BJ (cell line): ENCODE measurements at regions not wholly inside any gene's neighbourhood (a gene's known extent, or its start where the extent isn't known, plus 50 kb on each side); places are given as distances from the start of the nearest gene placed in this dataset.

Experiments
- CTCF ChIA-PET: fragments of 350-600 bp; formaldehyde crosslinking; extraction: SDS; loops from one replicate; lab custom pipeline; 2021; ENCODE audit warnings: antibody characterized with exemption, inconsistent platforms; lab: Yijun Ruan, JAX
- POLR2A ChIA-PET: fragments of 300-600 bp; sonication (Branson Sonifier 250); formaldehyde crosslinking; extraction: SDS; loops from one replicate; lab custom pipeline; 2021; ENCODE audit warnings: antibody characterized with exemption; lab: Charles Lee
- DNase-seq: peaks from one replicate; pipeline ENCODE4 v3.0.0-alpha.2; 2011; ENCODE audit warnings: low read depth
- H3K27me3 ChIP-seq: 2 replicates; pipeline ENCODE4 v1.6.0; 2011; ENCODE audit warnings: low read length; ENCODE audit not compliant: control insufficient read depth, insufficient read depth
- H3K36me3 ChIP-seq: 2 replicates; pipeline ENCODE4 v1.5.1; 2011; ENCODE audit warnings: low read length; ENCODE audit not compliant: control insufficient read depth, insufficient read depth
- H3K4me3 ChIP-seq: 2 replicates; pipeline ENCODE4 v1.5.1; 2011; ENCODE audit warnings: low read depth, mild to moderate bottlenecking, control low read depth, low read length
- TF ChIP-seq, protein P1 (sequence below): IDR thresholded peaks from 2 replicates; pipeline ENCODE4 v1.5.1; 2011; ENCODE audit warnings: low read depth, mild to moderate bottlenecking, control low read depth, inconsistent platforms, low read length, moderate library complexity; ENCODE audit not compliant: insufficient read depth

DNA sequence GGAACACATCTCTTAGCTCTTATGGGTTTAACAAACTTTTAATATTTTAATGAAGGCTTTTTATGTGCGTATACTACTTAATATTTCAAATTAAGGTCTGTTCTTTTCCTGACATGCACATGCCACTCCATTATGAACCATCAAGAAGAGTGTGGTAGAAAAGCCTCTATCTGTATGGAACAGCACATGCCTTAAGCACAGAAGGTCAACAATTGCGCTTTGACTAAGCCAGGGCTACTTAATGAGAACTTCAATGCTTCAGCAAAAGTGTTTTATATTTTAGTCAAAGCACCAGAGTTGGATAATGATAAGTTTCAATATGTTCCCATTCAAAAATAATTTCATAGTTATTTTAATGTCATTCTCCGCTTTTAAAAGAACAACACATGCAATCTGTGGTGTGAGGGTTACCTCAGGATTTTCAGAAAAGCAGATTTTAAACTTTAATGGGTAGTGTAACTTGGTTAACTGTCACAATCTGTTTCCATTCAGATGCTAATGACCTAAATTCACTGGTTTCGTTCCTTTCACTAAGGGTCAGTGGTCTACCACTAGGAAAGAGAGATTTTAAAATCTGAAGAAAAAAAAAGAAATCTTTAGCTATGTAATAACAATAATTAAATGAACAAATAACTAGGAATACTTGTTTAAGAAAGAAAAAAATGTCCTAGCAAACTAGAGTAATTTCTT, 193.4 kb upstream of the NOVA1 start:
- no peaks in the 10 kb centered on the region for H3K36me3 ChIP-seq
- H3K4me3 ChIP-seq, result no peak overlapping the region
- no peaks in the 10 kb centered on the region for H3K27me3 ChIP-seq
- POLR2A ChIA-PET, result no interaction called here
- TF ChIP-seq, protein P1, sequence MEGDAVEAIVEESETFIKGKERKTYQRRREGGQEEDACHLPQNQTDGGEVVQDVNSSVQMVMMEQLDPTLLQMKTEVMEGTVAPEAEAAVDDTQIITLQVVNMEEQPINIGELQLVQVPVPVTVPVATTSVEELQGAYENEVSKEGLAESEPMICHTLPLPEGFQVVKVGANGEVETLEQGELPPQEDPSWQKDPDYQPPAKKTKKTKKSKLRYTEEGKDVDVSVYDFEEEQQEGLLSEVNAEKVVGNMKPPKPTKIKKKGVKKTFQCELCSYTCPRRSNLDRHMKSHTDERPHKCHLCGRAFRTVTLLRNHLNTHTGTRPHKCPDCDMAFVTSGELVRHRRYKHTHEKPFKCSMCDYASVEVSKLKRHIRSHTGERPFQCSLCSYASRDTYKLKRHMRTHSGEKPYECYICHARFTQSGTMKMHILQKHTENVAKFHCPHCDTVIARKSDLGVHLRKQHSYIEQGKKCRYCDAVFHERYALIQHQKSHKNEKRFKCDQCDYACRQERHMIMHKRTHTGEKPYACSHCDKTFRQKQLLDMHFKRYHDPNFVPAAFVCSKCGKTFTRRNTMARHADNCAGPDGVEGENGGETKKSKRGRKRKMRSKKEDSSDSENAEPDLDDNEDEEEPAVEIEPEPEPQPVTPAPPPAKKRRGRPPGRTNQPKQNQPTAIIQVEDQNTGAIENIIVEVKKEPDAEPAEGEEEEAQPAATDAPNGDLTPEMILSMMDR, result no peak
- DNase-seq, result no peak
- CTCF ChIA-PET, result no interaction called here

DNA sequence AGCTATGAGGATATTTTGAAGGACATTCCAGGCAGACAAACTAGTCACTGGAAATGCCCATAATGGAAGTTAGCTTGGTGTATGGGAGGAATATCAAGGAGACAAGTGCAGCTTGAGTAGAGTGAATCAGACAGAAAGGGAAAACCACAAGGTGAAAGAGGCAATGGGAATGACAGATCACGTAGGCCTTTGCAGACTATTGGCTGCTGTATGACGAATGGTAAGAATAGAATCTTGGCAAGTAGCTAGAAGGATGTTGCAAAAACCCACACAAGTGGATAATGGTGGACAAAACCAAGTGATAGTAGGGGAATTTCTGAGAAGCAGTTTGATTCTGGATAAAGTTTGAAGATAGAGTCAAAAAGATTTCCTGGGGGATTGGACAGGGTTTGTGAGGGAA, 196.9 kb upstream of the NOVA1 start:
- ChIA-PET CTCF (no interaction called here), POLR2A (no interaction called here)
- no peak overlapping the region for H3K4me3 ChIP-seq
- no peaks in the 10 kb centered on the region for H3K36me3 ChIP-seq
- DNase-seq, result no peak
- H3K27me3 ChIP-seq, result no peaks in the 10 kb centered on the region
- TF ChIP-seq, protein P1, result no peak

DNA sequence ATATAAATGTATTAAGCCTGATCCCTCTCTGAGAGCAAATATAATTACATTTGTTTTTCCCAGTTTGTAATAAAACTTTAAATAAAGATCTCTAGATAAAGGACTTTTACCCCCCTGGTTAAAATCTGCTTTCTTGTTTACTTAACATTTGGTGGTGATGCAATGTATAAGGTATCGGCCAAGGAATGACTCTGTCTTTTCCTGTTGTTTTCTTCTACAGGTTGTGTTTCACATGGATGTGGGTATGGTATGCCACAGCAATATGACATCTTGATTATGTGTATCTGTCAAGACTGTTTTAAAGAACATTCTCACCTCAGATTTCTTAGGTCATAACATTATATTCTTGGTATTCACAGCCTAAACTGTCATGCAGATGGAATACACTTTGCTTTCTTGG, 210.6 kb upstream of the NOVA1 start:
- H3K36me3 ChIP-seq, result no peaks in the 10 kb centered on the region
- no peak for DNase-seq
- TF ChIP-seq, protein P1, result no peak
- ChIA-PET POLR2A (no interaction called here), CTCF (no interaction called here)
- no peaks in the 10 kb centered on the region for H3K27me3 ChIP-seq
- H3K4me3 ChIP-seq, result no peak overlapping the region

DNA sequence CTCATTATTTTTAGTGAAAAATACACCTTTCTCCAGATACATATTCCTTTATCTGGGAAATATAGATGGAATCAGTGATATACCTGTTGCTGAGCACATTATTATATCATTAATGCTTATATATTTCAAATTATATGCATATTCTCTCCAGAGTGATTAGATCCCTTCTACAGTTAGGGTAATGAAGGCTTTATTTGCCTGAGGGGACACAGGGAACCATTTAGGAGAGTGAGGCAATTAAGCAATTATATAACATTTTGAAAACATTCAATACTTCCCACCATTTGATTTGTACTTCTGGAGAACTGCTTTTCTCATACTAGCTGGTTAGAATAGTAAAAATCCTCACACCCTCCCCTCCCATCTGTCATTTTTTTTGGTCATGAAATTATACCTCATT, 212.8 kb upstream of the NOVA1 start:
- Histone ChIP-seq H3K4me3 (no peak overlapping the region), H3K36me3 (no peaks in the 10 kb centered on the region), H3K27me3 (no peaks in the 10 kb centered on the region)
- no peak for DNase-seq
- TF ChIP-seq, protein P1, result no peak
- ChIA-PET CTCF (no interaction called here), POLR2A (no interaction called here)

DNA sequence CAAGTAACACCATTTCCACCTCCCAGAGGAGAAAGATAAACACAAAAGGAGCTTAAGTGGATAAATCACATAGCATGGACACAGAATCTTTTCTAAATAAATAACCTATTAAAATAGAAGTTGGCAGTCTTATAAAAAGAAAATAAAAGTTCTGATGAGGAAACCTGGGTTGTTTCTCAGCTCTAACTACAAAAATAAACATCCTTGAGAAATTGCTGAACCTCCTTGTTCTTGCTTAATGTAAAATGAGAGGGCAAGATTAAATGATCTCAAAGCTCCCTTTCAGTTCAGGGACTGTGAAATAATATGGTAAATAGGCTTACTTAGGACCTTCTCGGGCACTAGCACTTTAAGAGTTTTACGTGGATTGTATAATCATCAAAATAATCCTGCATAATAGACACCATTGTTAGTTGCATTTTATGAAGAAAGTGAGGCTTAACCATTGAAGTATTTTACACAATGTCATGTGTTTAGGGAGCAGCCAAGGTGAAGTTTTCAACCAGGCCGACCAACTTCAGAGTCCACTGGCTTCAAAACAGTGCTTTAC, 214.0 kb upstream of the NOVA1 start:
- no peak for DNase-seq
- TF ChIP-seq, protein P1, result no peak
- CTCF ChIA-PET, result no interaction called here
- Histone ChIP-seq H3K4me3 (no peak overlapping the region), H3K27me3 (no peaks in the 10 kb centered on the region), H3K36me3 (no peaks in the 10 kb centered on the region)
- POLR2A ChIA-PET, result no interaction called here
